Astrocyte (in vitro differentiated cells and primary cell): ENCODE measurements at regions not wholly inside any gene's neighbourhood (a gene's known extent, or its start where the extent isn't known, plus 50 kb on each side); places are given as distances from the start of the nearest gene placed in this dataset.

ENCODE experiments used
- CTCF ChIP-seq: IDR thresholded peaks from 2 replicates; pipeline ENCODE4 v1.5.1; 2011; ENCODE audit warnings: low read depth, mild to moderate bottlenecking, inconsistent platforms, low read length, moderate library complexity; ENCODE audit not compliant: insufficient read depth
- EZH2 ChIP-seq: IDR thresholded peaks from 2 replicates; pipeline ENCODE4 v1.6.1; 2012; ENCODE audit warnings: mild to moderate bottlenecking, low read length, inconsistent platforms; ENCODE audit not compliant: insufficient read depth

- TF ChIP-seq CTCF: no peak
- no peak for TF ChIP-seq EZH2
Observed at GRCh38 chr20:52610749-52611148, 361.4 kb upstream of the TSHZ2 start.
